ENCODE measurements at regions not wholly inside any gene's neighbourhood (a gene's known extent, or its start where the extent isn't known, plus 50 kb on each side); places are given as distances from the start of the nearest gene placed in this dataset.

DNA sequence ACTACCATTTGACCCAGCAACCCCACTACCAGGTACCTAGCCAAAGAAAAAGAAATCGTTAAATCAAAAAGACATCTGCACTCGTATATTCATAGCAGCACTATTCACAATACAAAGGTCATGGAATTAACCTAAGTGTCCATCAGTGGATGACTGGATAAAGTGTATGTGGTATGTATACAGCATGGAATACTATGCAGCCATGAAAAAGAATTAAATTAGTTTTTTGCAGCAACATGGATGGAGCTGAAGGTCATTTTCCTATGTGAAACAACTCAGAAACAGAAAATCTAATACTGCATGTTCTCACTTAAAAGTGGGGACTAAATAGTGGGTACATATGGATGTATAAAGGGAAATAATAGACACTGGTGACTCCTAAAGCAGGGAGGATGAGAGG is 175.2 kb downstream of the ZIC4 start:
- no peaks in the 10 kb centered on the region for H3K4me1 ChIP-seq
- no peak overlapping the region for H3K27ac ChIP-seq
- no peak overlapping the region for H3K4me3 ChIP-seq
- H3K36me3 ChIP-seq, result no peaks in the 10 kb centered on the region
- H3K27me3 ChIP-seq, result no peaks in the 10 kb centered on the region
- TF ChIP-seq, protein P1, sequence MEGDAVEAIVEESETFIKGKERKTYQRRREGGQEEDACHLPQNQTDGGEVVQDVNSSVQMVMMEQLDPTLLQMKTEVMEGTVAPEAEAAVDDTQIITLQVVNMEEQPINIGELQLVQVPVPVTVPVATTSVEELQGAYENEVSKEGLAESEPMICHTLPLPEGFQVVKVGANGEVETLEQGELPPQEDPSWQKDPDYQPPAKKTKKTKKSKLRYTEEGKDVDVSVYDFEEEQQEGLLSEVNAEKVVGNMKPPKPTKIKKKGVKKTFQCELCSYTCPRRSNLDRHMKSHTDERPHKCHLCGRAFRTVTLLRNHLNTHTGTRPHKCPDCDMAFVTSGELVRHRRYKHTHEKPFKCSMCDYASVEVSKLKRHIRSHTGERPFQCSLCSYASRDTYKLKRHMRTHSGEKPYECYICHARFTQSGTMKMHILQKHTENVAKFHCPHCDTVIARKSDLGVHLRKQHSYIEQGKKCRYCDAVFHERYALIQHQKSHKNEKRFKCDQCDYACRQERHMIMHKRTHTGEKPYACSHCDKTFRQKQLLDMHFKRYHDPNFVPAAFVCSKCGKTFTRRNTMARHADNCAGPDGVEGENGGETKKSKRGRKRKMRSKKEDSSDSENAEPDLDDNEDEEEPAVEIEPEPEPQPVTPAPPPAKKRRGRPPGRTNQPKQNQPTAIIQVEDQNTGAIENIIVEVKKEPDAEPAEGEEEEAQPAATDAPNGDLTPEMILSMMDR (IDR thresholded peaks at IDR 0.05), result no peak
- DNase-seq (ENCODE audit: low spot score), result no peak
- H3K9me3 ChIP-seq, result no peaks in the 10 kb centered on the region

DNA sequence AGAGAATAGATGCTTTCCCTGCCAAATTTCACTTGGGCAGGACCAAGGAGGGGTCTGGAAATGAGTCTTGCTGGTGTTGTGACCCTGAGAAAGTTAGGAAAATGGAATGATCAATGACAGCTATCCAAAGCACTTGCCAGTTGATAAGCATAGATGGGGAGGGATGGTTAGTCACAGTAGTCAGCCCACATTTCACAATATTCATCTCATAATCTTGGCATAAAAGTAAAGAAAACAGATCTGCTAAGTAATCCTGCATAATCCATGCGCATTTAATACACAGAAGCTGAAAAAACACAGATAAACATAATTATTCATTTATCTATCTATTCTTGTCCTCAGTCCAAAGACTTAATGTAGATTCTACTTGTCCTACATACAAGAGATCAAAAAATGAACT is 184.1 kb downstream of the ZIC4 start:
- no peak overlapping the region for H3K27ac ChIP-seq
- H3K27me3 ChIP-seq, result no peaks in the 10 kb centered on the region
- no peak for DNase-seq (ENCODE audit: low spot score)
- TF ChIP-seq, protein P1 (IDR thresholded peaks at IDR 0.05), result no peak
- no peaks in the 10 kb centered on the region for H3K36me3 ChIP-seq
- H3K9me3 ChIP-seq, result no peaks in the 10 kb centered on the region
- H3K4me1 ChIP-seq, result no peaks in the 10 kb centered on the region
- no peak overlapping the region for H3K4me3 ChIP-seq

DNA sequence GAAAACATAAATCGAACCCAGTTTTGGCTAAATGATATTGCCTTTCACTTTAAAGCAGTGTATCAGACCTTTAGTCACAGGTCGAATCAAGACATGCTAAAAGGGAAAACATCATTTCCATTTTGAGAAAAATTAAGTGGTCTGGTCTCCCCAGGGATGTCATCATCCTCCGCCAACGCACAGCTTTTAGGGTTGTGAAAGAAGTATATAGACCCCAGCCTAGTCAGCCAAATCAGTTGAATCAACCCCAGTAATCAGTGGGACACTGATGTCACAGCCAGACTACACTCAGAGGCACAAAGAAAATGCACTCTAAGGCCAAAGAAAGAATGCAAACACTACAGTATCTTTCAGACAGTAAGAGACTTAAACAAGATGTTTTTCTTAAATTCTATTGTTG is 187.4 kb downstream of the ZIC4 start:
- Histone ChIP-seq H3K27me3 (no peaks in the 10 kb centered on the region), H3K36me3 (no peaks in the 10 kb centered on the region), H3K27ac (no peak overlapping the region), H3K9me3 (no peaks in the 10 kb centered on the region), H3K4me1 (no peaks in the 10 kb centered on the region), H3K4me3 (no peak overlapping the region)
- TF ChIP-seq, protein P1 (IDR thresholded peaks at IDR 0.05), result no peak
- no peak for DNase-seq (ENCODE audit: low spot score)

DNA sequence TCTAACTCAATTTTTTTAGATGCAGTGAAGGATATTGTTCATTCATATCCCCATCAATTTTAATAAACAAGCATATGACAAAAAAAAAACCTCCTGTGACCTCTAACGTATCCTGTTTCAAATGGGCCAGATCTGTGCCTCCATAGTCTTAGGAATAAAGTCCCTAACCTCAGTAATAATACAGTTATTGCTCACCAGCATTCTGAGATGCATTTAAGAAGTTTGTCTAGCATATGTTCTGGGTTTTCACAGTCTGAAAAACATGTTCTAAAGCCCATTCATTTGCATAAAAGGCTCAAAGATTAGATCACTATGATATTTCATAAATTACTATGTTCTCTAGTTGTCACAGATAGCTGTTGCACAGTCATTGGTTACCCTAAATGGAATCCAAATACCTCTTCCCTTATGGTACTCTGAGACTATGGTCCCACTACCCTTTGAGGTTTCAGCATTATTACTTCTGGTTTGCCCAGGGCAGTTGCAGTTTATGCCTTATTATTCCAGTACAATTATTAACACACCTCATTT is 190.1 kb downstream of the ZIC4 start:
- Histone ChIP-seq H3K4me3 (no peak overlapping the region), H3K27me3 (no peaks in the 10 kb centered on the region), H3K36me3 (no peaks in the 10 kb centered on the region), H3K9me3 (no peaks in the 10 kb centered on the region), H3K4me1 (no peaks in the 10 kb centered on the region), H3K27ac (no peak overlapping the region)
- no peak for DNase-seq (ENCODE audit: low spot score)
- TF ChIP-seq, protein P1 (IDR thresholded peaks at IDR 0.05), result no peak

DNA sequence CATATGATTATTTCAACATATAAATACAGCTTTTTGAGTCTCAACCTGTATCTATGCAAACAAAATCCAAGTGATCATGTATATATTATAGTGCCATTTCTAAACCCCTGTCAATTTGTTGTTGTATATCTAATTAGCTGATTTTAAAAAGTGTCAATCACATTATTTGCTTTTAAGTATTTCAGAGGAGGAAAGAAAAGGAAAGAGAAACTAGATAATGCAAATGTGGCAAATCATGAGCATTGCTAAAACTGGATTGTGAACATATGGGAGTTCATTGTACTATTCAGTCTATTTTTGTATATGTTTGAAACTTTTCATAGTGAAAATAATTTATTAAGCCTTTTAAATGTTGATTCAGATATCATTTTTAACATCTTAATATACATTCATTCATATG is 190.7 kb downstream of the ZIC4 start:
- Histone ChIP-seq H3K27ac (no peak overlapping the region), H3K4me3 (no peak overlapping the region), H3K27me3 (no peaks in the 10 kb centered on the region), H3K36me3 (no peaks in the 10 kb centered on the region), H3K4me1 (no peaks in the 10 kb centered on the region), H3K9me3 (no peaks in the 10 kb centered on the region)
- no peak for DNase-seq (ENCODE audit: low spot score)
- TF ChIP-seq, protein P1 (IDR thresholded peaks at IDR 0.05), result no peak

DNA sequence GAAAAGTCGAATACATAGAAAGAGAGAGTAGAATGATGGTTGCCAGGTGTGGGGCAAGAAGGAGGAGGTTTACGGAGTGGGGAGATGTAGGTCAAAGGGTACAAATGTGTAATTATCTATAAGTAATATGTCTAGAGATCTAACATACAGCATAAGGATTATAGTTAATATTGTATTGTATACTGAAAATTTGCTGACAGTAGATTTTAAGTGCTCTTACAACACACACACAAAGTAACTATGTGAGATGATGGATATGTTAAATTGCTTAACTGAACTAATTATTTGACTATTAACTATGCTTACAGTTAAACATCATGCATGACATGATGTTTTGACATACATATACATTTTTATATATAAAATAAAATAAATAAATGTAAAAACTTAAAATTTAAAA is 192.7 kb downstream of the ZIC4 start:
- Histone ChIP-seq H3K4me3 (no peak overlapping the region), H3K36me3 (no peaks in the 10 kb centered on the region), H3K27me3 (no peaks in the 10 kb centered on the region), H3K9me3 (no peaks in the 10 kb centered on the region), H3K4me1 (no peaks in the 10 kb centered on the region), H3K27ac (no peak overlapping the region)
- DNase-seq (ENCODE audit: low spot score), result no peak
- TF ChIP-seq, protein P1 (IDR thresholded peaks at IDR 0.05), result no peak
